Activated CD8-positive, alpha-beta T cell treated with anti-CD3 and anti-CD28 coated beads for 36 hours (primary cell): ENCODE measurements at regions not wholly inside any gene's neighbourhood (a gene's known extent, or its start where the extent isn't known, plus 50 kb on each side); places are given as distances from the start of the nearest gene placed in this dataset.

Source experiments
- ATAC-seq: fragments of 200-7000 bp; cut with Tn5 transposase; one replicate; pipeline ENCODE4 v1.10.0; 2021; ENCODE audit warnings: mild to moderate bottlenecking, moderate library complexity
- CTCF ChIA-PET: fragments of 350-600 bp; sonication (Branson Sonifier 250); formaldehyde crosslinking; loops from one replicate; lab custom pipeline; 2021; ENCODE audit warnings: antibody characterized with exemption; lab: Charles Lee
- POLR2A ChIA-PET: fragments of 350-600 bp; sonication (Branson Sonifier 250); formaldehyde crosslinking; loops from one replicate; lab custom pipeline; 2021; ENCODE audit warnings: antibody characterized with exemption; lab: Charles Lee
- DNase-seq: peaks from one replicate; pipeline ENCODE4 v3.0.0-alpha.2; 2020
- H3K27ac Mint-ChIP-seq: one replicate; pipeline ENCODE4 v1.8.0; 2021; ENCODE audit warnings: mild to moderate bottlenecking, mixed read lengths
- H3K27me3 Mint-ChIP-seq: one replicate; pipeline ENCODE4 v1.8.0; 2021; ENCODE audit warnings: mixed read lengths
- H3K36me3 Mint-ChIP-seq: one replicate; pipeline ENCODE4 v1.8.0; 2021; ENCODE audit warnings: low read depth, mixed read lengths
- H3K4me1 Mint-ChIP-seq: one replicate; pipeline ENCODE4 v1.8.0; 2021; ENCODE audit warnings: low read depth, mixed read lengths
- H3K4me3 Mint-ChIP-seq: one replicate; pipeline ENCODE4 v1.8.0; 2021; ENCODE audit warnings: mild to moderate bottlenecking, moderate library complexity, mixed read lengths
- H3K9me3 Mint-ChIP-seq: one replicate; pipeline ENCODE4 v1.8.0; 2021; ENCODE audit warnings: mixed read lengths
- intact Hi-C: fragments of 100-400 bp; cut with micrococcal nuclease; formaldehyde crosslinking; loops from one replicate; pipeline ENCODE4 v1.10.0; 2022
- TF ChIP-seq, protein P1 (sequence below): fragments of 200-600 bp; IDR thresholded peaks from one replicate; pipeline ENCODE4 v1.8.0; 2022; ENCODE audit warnings: antibody characterized with exemption, mild to moderate bottlenecking

DNA sequence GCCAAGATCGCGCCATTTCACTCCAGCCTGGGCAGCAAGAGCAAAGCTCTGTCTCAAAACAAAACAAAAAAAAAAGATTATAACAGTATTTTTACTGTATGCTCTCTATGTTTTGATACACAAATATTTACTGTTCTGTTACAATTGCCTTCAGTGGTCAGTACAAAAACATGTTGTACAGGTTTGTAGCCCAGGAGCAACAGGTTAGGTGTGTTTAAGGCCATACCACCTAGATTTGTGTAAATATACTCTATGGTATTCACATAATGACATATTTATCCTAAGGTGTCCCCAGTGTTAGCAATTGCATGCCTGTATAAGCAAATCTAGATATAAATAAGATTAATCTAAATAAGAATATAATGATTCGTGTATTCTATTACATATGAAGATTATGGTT lies 625.0 kb downstream of the TMEM182 start:
- Mint-ChIP-seq H3K4me3 (no peak overlapping the region), H3K4me1 (no peaks in the 10 kb centered on the region), H3K36me3 (no peaks in the 10 kb centered on the region), H3K9me3 (peaks cover 2% of the 10 kb centered on the region), H3K27ac (no peak overlapping the region), H3K27me3 (no peaks in the 10 kb centered on the region)
- TF ChIP-seq, protein P1, sequence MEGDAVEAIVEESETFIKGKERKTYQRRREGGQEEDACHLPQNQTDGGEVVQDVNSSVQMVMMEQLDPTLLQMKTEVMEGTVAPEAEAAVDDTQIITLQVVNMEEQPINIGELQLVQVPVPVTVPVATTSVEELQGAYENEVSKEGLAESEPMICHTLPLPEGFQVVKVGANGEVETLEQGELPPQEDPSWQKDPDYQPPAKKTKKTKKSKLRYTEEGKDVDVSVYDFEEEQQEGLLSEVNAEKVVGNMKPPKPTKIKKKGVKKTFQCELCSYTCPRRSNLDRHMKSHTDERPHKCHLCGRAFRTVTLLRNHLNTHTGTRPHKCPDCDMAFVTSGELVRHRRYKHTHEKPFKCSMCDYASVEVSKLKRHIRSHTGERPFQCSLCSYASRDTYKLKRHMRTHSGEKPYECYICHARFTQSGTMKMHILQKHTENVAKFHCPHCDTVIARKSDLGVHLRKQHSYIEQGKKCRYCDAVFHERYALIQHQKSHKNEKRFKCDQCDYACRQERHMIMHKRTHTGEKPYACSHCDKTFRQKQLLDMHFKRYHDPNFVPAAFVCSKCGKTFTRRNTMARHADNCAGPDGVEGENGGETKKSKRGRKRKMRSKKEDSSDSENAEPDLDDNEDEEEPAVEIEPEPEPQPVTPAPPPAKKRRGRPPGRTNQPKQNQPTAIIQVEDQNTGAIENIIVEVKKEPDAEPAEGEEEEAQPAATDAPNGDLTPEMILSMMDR = no peak
- CTCF ChIA-PET = no interaction called here
- ATAC-seq = no peak
- POLR2A ChIA-PET = no interaction called here
- no peak for DNase-seq
- intact Hi-C loops = no loop called here

DNA sequence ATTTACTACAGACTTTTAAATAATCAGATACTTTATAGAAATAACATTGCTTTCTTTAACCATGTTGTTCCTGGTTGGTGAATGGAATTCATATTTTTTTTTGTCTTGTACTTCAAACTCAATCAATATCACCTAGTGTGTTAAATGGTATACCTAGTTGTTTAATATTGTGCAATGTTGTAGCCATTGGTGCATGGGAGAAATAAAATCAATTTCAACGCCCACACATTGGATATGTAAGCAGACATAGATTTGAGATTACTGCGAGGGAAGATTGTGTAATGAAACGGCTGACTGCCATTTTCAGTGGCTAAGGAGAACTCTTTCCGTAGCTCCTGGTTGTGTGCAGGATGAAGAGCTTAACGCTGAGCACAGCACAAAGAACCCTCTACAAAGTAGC lies 626.1 kb downstream of the TMEM182 start:
- ATAC-seq = no peak
- intact Hi-C loops = no loop called here
- Mint-ChIP-seq H3K27me3 (no peaks in the 10 kb centered on the region), H3K36me3 (no peaks in the 10 kb centered on the region), H3K4me1 (no peaks in the 10 kb centered on the region), H3K9me3 (no peaks in the 10 kb centered on the region), H3K4me3 (no peak overlapping the region), H3K27ac (no peak overlapping the region)
- CTCF ChIA-PET = no interaction called here
- DNase-seq = no peak
- TF ChIP-seq, protein P1 = no peak
- POLR2A ChIA-PET = no interaction called here

DNA sequence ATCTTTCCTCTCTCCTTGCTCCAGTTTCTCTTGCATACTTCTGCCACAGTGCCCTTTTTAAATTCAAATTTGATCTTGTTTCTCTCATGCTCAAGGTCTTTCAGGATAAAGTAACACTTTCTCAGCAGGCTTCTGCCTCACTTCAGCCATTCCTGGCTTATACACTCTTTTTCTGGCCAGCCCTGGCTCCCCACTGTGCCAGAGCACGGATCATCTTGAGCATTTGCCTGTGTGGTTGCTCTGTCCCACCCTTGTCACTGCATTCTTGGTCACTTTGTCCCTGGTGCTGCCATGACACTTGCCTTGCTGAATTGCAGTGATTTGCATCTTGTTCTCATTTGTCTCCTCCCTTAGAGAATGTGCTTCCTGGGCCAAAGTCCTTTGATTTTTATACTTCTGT lies 634.3 kb downstream of the TMEM182 start:
- ChIA-PET CTCF (no interaction called here), POLR2A (no interaction called here)
- TF ChIP-seq, protein P1 = no peak
- Mint-ChIP-seq H3K36me3 (no peaks in the 10 kb centered on the region), H3K27me3 (no peaks in the 10 kb centered on the region), H3K27ac (no peak overlapping the region), H3K9me3 (peaks cover 6% of the 10 kb centered on the region), H3K4me1 (no peaks in the 10 kb centered on the region), H3K4me3 (no peak overlapping the region)
- no peak for ATAC-seq
- no peak for DNase-seq
- intact Hi-C loops = no loop called here

DNA sequence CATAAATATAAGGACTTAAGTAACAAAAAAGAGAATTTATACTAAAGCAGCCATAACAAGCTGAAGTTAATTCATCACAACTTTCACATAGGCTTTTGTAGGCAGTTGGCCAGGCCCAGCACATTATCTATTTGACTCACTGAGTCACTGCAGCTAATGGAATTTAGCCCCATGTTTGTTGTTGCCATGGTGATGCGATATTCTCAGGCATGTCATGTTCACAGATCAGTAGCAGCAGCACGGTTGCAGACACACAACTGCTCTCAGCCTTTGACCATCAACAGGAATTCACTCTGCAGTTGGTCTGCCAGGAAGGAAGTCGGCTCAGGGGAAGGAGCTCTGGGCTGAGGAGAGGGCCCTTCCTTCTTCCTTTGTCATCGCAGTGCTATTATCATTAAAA lies 639.8 kb downstream of the TMEM182 start:
- ATAC-seq (no peak), DNase-seq (no peak)
- no peaks in the 10 kb centered on the region for H3K27me3 Mint-ChIP-seq
- H3K9me3 Mint-ChIP-seq = peaks cover 2% of the 10 kb centered on the region
- H3K36me3 Mint-ChIP-seq = no peaks in the 10 kb centered on the region
- H3K27ac Mint-ChIP-seq = no peak overlapping the region
- H3K4me3 Mint-ChIP-seq = no peak overlapping the region
- H3K4me1 Mint-ChIP-seq = no peaks in the 10 kb centered on the region
- TF ChIP-seq, protein P1 = no peak
- POLR2A ChIA-PET = no interaction called here
- CTCF ChIA-PET = no interaction called here
- intact Hi-C loops = no loop called here

DNA sequence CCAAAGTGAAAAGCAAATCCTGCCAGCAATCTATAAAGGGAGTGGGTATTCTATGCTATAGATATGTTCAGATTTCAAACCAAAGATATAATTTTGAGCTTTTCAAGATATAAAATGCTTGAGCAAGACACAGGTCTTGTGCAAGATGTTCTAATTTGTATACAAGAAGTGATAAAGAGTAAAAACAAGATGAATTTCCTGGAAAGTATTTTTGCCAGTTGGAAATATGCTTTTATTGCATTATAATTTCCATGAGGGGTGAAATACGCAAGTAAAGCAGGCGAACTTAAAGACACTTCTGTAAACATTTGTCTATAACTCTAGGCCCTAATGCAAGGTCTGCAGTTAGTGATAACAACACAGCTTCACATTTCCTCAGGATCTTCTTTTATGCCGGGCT lies 640.5 kb downstream of the TMEM182 start:
- H3K27me3 Mint-ChIP-seq = no peaks in the 10 kb centered on the region
- peaks cover 2% of the 10 kb centered on the region for H3K9me3 Mint-ChIP-seq
- H3K4me1 Mint-ChIP-seq = no peaks in the 10 kb centered on the region
- H3K36me3 Mint-ChIP-seq = no peaks in the 10 kb centered on the region
- TF ChIP-seq, protein P1 = no peak
- DNase-seq = no peak
- no peak overlapping the region for H3K27ac Mint-ChIP-seq
- CTCF ChIA-PET = no interaction called here
- no peak for ATAC-seq
- intact Hi-C loops = no loop called here
- POLR2A ChIA-PET = no interaction called here
- H3K4me3 Mint-ChIP-seq = no peak overlapping the region
